ENCODE measurements at regions not wholly inside any gene's neighbourhood (a gene's known extent, or its start where the extent isn't known, plus 50 kb on each side); places are given as distances from the start of the nearest gene placed in this dataset.

- no peak for DNase-seq (ENCODE audit: low read depth)
- no peak overlapping the region for H3K4me3 ChIP-seq (ENCODE audit: low read depth, low read length)
- TF ChIP-seq POLR2A (IDR thresholded peaks at IDR 0.05; ENCODE audit: extremely low read depth, insufficient read length) (no peak), MAX (IDR thresholded peaks at IDR 0.05; ENCODE audit: low read depth, low read length) (no peak), CTCF (IDR thresholded peaks at IDR 0.05; ENCODE audit: low read depth, low read length) (no peak), MYC (IDR thresholded peaks at IDR 0.05; ENCODE audit: low read depth, low read length) (no peak)
These were observed 244.8 kb upstream of the KLHL1 start for GRCh38 chr13:70353096-70353495.

GRCh38 chr13:70347947-70348620, 239.8 kb upstream of the KLHL1 start:
- no peak for DNase-seq (ENCODE audit: low read depth)
- TF ChIP-seq MYC (IDR thresholded peaks at IDR 0.05; ENCODE audit: low read depth, low read length) (no peak), MAX (IDR thresholded peaks at IDR 0.05; ENCODE audit: low read depth, low read length) (no peak), POLR2A (IDR thresholded peaks at IDR 0.05; ENCODE audit: extremely low read depth, insufficient read length) (no peak), CTCF (IDR thresholded peaks at IDR 0.05; ENCODE audit: low read depth, low read length) (no peak)
- no peak overlapping the region for H3K4me3 ChIP-seq (ENCODE audit: low read depth, low read length)

DNA sequence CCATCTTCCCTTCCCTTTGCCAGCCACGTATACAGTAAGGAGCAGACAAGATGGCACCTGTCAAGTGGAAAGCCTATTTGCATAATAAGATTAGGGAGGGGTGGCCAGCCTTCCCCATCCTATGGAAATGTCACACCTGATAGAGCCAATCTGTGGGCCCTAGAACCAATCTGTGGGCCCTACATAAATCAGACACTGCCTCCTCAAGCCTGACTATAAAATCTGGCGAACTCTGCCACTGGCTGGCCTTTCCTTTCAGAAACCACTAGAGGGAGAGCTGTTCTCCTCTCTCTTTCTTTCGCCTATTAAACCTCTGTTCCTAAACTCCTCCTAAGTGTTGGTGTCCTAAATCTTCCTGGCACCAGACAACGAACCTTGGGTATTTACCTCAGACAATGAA, 231.5 kb upstream of the KLHL1 start:
- no peak overlapping the region for H3K4me3 ChIP-seq (ENCODE audit: low read depth, low read length)
- DNase-seq (ENCODE audit: low read depth), result peak; percentile 33
- peak; percentile 66 for TF ChIP-seq CTCF (IDR thresholded peaks at IDR 0.05; ENCODE audit: low read depth, low read length)
- no peak for TF ChIP-seq MAX (IDR thresholded peaks at IDR 0.05; ENCODE audit: low read depth, low read length)
- TF ChIP-seq MYC (IDR thresholded peaks at IDR 0.05; ENCODE audit: low read depth, low read length), result no peak
- TF ChIP-seq POLR2A (IDR thresholded peaks at IDR 0.05; ENCODE audit: extremely low read depth, insufficient read length), result no peak

GRCh38 chr13:70338609-70339008, 230.4 kb upstream of the KLHL1 start:
- TF ChIP-seq CTCF (IDR thresholded peaks at IDR 0.05; ENCODE audit: low read depth, low read length) (no peak), MAX (IDR thresholded peaks at IDR 0.05; ENCODE audit: low read depth, low read length) (no peak), MYC (IDR thresholded peaks at IDR 0.05; ENCODE audit: low read depth, low read length) (no peak), POLR2A (IDR thresholded peaks at IDR 0.05; ENCODE audit: extremely low read depth, insufficient read length) (no peak)
- no peak for DNase-seq (ENCODE audit: low read depth)
- H3K4me3 ChIP-seq (ENCODE audit: low read depth, low read length), result no peak overlapping the region

DNA sequence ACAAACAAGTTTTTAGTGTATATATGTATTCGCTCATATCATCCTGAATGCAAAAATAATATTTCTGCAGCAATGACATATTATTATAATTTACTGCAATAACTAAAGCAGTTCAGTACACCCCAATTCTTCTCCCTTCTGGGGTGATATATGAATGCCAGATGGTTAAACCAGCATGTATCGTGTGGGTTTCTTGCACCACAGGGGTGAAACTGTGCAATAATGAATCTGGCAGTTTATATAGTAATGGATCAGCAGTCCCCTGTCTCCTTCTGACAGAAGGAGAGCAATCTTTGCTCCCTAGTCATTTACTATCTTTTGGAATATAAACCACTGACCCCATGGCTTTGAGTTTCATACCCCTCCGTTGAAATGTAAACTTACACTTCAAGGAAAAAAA, 228.6 kb upstream of the KLHL1 start:
- TF ChIP-seq MYC (IDR thresholded peaks at IDR 0.05; ENCODE audit: low read depth, low read length), result no peak
- DNase-seq (ENCODE audit: low read depth), result no peak
- no peak overlapping the region for H3K4me3 ChIP-seq (ENCODE audit: low read depth, low read length)

- H3K4me3 ChIP-seq (ENCODE audit: low read depth, low read length), result no peak overlapping the region
- no peak for DNase-seq (ENCODE audit: low read depth)
- TF ChIP-seq MAX (IDR thresholded peaks at IDR 0.05; ENCODE audit: low read depth, low read length) (no peak), POLR2A (IDR thresholded peaks at IDR 0.05; ENCODE audit: extremely low read depth, insufficient read length) (no peak), CTCF (IDR thresholded peaks at IDR 0.05; ENCODE audit: low read depth, low read length) (no peak), MYC (IDR thresholded peaks at IDR 0.05; ENCODE audit: low read depth, low read length) (no peak)
These were observed 225.5 kb upstream of the KLHL1 start for GRCh38 chr13:70333752-70334151.

Data from NB4 (cell line).